Fibroblast of villous mesenchyme (primary cell): ENCODE measurements at regions not wholly inside any gene's neighbourhood (a gene's known extent, or its start where the extent isn't known, plus 50 kb on each side); places are given as distances from the start of the nearest gene placed in this dataset.
"Not testable (repeated sequence)": the region's sequence is repeated elsewhere in the genome, so short reads cannot be mapped to it uniquely, and the experiment has no call there.

Experiments used
- DNase-seq: peaks from one replicate; pipeline ENCODE4 v3.0.0-alpha.2; 2010; ENCODE audit warnings: low read depth
- H3K4me3 ChIP-seq: 2 replicates; pipeline ENCODE4 v1.5.1; 2011; ENCODE audit warnings: low read depth, mild to moderate bottlenecking, low read length
- TF ChIP-seq, protein P1 (sequence below): IDR thresholded peaks from 2 replicates; pipeline ENCODE4 v1.5.1; 2012; ENCODE audit warnings: low read depth, mild to moderate bottlenecking, low read length; ENCODE audit not compliant: insufficient read depth

- TF ChIP-seq, protein P1, sequence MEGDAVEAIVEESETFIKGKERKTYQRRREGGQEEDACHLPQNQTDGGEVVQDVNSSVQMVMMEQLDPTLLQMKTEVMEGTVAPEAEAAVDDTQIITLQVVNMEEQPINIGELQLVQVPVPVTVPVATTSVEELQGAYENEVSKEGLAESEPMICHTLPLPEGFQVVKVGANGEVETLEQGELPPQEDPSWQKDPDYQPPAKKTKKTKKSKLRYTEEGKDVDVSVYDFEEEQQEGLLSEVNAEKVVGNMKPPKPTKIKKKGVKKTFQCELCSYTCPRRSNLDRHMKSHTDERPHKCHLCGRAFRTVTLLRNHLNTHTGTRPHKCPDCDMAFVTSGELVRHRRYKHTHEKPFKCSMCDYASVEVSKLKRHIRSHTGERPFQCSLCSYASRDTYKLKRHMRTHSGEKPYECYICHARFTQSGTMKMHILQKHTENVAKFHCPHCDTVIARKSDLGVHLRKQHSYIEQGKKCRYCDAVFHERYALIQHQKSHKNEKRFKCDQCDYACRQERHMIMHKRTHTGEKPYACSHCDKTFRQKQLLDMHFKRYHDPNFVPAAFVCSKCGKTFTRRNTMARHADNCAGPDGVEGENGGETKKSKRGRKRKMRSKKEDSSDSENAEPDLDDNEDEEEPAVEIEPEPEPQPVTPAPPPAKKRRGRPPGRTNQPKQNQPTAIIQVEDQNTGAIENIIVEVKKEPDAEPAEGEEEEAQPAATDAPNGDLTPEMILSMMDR = no peak
- H3K4me3 ChIP-seq = no peak overlapping the region
- no peak for DNase-seq
Measured at GRCh38 chr6:133787859-133788505, 100.9 kb upstream of the TCF21 start.

- TF ChIP-seq, protein P1 = no peak
- no peak for DNase-seq
- no peak overlapping the region for H3K4me3 ChIP-seq
Measured at GRCh38 chr6:133788556-133788955, 100.4 kb upstream of the TCF21 start.

DNA sequence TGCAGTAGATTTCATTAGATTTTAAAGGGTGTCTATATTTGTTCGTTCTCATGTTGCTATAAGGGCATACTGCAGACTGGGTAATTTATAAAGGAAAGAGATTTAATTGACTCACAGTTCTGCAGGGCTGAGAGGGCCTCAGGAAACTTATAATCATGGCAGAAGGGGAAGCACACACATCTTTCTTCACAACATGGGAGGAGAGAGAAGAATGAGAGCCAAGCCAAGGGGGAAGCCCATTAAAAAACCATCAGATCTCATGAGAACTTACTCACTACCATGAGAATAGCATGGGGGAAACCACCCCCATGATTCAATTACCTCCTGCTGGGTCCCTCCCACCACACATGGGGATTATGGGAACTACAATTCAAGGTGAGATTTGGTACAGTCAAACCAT lies 99.5 kb upstream of the TCF21 start:
- not testable (repeated sequence) for DNase-seq, H3K4me3 ChIP-seq

- DNase-seq, H3K4me3 ChIP-seq: not testable (repeated sequence)
Measured at GRCh38 chr6:133790756-133791155, 98.2 kb upstream of the TCF21 start.

DNA sequence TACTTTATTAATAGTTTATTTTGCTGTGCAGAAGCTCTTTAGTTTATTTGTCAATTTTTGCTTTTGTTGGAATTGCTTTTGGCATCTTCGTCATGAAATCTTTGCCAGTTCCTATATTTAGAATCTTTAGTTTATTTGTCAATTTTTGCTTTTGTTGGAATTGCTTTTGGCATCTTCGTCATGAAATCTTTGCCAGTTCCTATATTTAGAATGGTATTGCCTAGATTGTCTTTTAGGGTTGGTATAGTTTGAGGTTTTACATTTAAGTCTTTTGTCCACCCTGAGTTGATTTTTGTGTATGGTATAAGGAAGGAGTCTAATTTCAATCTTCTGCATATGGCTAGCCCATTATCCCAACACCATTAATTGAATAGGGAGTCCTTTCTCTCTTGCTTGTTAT lies 93.9 kb upstream of the TCF21 start:
- DNase-seq, H3K4me3 ChIP-seq: not testable (repeated sequence)

GRCh38 chr6:133796235-133796634 lies 92.7 kb upstream of the TCF21 start:
- no peak overlapping the region for H3K4me3 ChIP-seq
- TF ChIP-seq, protein P1 = no peak
- no peak for DNase-seq

- DNase-seq = no peak
- no peak overlapping the region for H3K4me3 ChIP-seq
- TF ChIP-seq, protein P1 = no peak
Measured at GRCh38 chr6:133799043-133799442, 89.9 kb upstream of the TCF21 start.

- no peak overlapping the region for H3K4me3 ChIP-seq
- DNase-seq = no peak
- TF ChIP-seq, protein P1 = no peak
Measured at GRCh38 chr6:133802861-133803260, 86.1 kb upstream of the TCF21 start.
